ENCODE measurements at regions not wholly inside any gene's neighbourhood (a gene's known extent, or its start where the extent isn't known, plus 50 kb on each side); places are given as distances from the start of the nearest gene placed in this dataset.

DNA sequence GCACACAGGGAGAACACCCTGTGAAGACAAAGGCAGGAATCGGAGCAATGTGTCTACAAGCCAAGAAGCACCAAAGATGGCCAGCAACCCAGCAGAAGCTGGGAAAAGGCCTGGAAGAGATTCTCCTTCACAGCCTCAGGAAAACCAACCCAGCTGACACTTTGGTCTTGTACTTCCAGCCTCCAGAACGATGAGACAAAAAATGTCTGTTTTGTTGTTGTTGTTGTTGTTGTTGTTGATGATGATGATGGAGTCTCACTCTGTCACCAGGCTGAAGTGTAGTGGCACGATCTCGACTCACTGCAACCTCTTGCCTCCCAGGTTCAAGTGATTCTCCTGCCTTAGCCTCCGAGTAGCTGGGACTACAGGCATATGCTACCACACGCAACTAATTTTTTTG lies 157.3 kb downstream of the ETS2 start:
- TF ChIP-seq, protein P1, sequence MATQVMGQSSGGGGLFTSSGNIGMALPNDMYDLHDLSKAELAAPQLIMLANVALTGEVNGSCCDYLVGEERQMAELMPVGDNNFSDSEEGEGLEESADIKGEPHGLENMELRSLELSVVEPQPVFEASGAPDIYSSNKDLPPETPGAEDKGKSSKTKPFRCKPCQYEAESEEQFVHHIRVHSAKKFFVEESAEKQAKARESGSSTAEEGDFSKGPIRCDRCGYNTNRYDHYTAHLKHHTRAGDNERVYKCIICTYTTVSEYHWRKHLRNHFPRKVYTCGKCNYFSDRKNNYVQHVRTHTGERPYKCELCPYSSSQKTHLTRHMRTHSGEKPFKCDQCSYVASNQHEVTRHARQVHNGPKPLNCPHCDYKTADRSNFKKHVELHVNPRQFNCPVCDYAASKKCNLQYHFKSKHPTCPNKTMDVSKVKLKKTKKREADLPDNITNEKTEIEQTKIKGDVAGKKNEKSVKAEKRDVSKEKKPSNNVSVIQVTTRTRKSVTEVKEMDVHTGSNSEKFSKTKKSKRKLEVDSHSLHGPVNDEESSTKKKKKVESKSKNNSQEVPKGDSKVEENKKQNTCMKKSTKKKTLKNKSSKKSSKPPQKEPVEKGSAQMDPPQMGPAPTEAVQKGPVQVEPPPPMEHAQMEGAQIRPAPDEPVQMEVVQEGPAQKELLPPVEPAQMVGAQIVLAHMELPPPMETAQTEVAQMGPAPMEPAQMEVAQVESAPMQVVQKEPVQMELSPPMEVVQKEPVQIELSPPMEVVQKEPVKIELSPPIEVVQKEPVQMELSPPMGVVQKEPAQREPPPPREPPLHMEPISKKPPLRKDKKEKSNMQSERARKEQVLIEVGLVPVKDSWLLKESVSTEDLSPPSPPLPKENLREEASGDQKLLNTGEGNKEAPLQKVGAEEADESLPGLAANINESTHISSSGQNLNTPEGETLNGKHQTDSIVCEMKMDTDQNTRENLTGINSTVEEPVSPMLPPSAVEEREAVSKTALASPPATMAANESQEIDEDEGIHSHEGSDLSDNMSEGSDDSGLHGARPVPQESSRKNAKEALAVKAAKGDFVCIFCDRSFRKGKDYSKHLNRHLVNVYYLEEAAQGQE (IDR thresholded peaks at IDR 0.05; ENCODE audit: insufficient replicate concordance, low read depth): no peak
- no peak for TF ChIP-seq GABPA (IDR thresholded peaks at IDR 0.05; ENCODE audit: low read depth)
- no peak for TF ChIP-seq SPI1 (IDR thresholded peaks at IDR 0.05; ENCODE audit: borderline replicate concordance, low read depth)
- TF ChIP-seq, protein P2, sequence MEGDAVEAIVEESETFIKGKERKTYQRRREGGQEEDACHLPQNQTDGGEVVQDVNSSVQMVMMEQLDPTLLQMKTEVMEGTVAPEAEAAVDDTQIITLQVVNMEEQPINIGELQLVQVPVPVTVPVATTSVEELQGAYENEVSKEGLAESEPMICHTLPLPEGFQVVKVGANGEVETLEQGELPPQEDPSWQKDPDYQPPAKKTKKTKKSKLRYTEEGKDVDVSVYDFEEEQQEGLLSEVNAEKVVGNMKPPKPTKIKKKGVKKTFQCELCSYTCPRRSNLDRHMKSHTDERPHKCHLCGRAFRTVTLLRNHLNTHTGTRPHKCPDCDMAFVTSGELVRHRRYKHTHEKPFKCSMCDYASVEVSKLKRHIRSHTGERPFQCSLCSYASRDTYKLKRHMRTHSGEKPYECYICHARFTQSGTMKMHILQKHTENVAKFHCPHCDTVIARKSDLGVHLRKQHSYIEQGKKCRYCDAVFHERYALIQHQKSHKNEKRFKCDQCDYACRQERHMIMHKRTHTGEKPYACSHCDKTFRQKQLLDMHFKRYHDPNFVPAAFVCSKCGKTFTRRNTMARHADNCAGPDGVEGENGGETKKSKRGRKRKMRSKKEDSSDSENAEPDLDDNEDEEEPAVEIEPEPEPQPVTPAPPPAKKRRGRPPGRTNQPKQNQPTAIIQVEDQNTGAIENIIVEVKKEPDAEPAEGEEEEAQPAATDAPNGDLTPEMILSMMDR (IDR thresholded peaks at IDR 0.05; ENCODE audit: insufficient read depth, low read length): no peak
- TF ChIP-seq POLR2AphosphoS5 (IDR thresholded peaks at IDR 0.05; ENCODE audit: low read depth): no peak
- Histone ChIP-seq H3K27me3 (ENCODE audit: insufficient read depth, poor library complexity, severe bottlenecking) (no peaks in the 10 kb centered on the region), H3K27ac (replicated peaks) (no peak overlapping the region), H3K4me3 (replicated peaks; ENCODE audit: insufficient read depth, low read length) (no peak overlapping the region)
- no peak for DNase-seq (ENCODE audit: low read depth in 1 of 2, low spot score in 1 of 2)

DNA sequence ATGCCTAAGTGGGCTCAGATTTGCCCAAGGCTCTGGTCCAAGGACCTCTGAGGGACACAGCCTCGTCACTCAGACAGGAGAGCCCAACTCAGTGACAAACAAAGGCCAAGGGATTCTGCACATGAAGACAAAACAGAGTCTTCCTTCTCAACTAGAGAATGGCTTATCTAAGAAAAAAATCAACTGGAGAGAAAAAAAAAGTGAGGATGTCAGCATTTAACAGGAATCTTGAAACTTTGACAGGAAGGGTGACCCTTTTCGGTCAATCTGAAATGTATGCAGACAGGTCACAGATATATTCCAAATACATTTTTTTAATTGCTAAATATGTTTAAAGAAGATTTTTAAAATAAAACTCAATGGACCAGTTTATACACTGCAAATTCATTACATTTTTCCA lies 154.5 kb downstream of the ETS2 start:
- DNase-seq (ENCODE audit: low read depth in 1 of 2, low spot score in 1 of 2): no peak
- H3K4me3 ChIP-seq (replicated peaks; ENCODE audit: insufficient read depth, low read length): no peak overlapping the region
- H3K27ac ChIP-seq (replicated peaks): no peak overlapping the region
- no peaks in the 10 kb centered on the region for H3K27me3 ChIP-seq (ENCODE audit: insufficient read depth, poor library complexity, severe bottlenecking)
- TF ChIP-seq, protein P1 (IDR thresholded peaks at IDR 0.05; ENCODE audit: insufficient replicate concordance, low read depth): no peak
- TF ChIP-seq SPI1 (IDR thresholded peaks at IDR 0.05; ENCODE audit: borderline replicate concordance, low read depth) (no peak), POLR2AphosphoS5 (IDR thresholded peaks at IDR 0.05; ENCODE audit: low read depth) (no peak), GABPA (IDR thresholded peaks at IDR 0.05; ENCODE audit: low read depth) (no peak)
- TF ChIP-seq, protein P2 (IDR thresholded peaks at IDR 0.05; ENCODE audit: insufficient read depth, low read length): no peak

DNA sequence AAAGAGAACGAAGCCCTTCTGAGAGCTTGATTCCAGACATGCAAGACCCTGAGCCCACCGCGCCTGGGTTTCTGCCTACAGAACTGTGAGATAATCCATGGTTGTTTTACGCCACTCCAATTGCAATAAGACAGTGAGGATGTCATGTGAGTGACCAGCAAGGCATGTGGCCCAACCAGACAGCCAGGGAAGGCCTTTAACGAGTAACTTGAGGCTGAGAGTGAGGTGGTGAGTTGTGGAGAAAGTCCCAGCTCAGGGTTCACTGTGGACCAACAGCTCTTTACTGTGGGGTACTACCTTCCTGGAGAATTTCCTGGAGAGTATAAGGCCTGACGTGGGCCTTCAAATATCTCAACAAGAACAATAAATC lies 153.9 kb downstream of the ETS2 start:
- no peak overlapping the region for H3K4me3 ChIP-seq (replicated peaks; ENCODE audit: insufficient read depth, low read length)
- TF ChIP-seq SPI1 (IDR thresholded peaks at IDR 0.05; ENCODE audit: borderline replicate concordance, low read depth) (no peak), GABPA (IDR thresholded peaks at IDR 0.05; ENCODE audit: low read depth) (no peak), POLR2AphosphoS5 (IDR thresholded peaks at IDR 0.05; ENCODE audit: low read depth) (no peak)
- TF ChIP-seq, protein P1 (IDR thresholded peaks at IDR 0.05; ENCODE audit: insufficient replicate concordance, low read depth): no peak
- TF ChIP-seq, protein P2 (IDR thresholded peaks at IDR 0.05; ENCODE audit: insufficient read depth, low read length): no peak
- DNase-seq (ENCODE audit: low read depth in 1 of 2, low spot score in 1 of 2): no peak
- no peaks in the 10 kb centered on the region for H3K27me3 ChIP-seq (ENCODE audit: insufficient read depth, poor library complexity, severe bottlenecking)
- H3K27ac ChIP-seq (replicated peaks): no peak overlapping the region

All from HL-60 (cell line).